SK-N-MC (cell line): ENCODE measurements at regions not wholly inside any gene's neighbourhood (a gene's known extent, or its start where the extent isn't known, plus 50 kb on each side); places are given as distances from the start of the nearest gene placed in this dataset.

Experiments used
- EZH2 ChIP-seq: fragments of 200-600 bp; sonication (generic); IDR thresholded peaks from one replicate; pipeline ENCODE4 v1.6.1; 2017; ENCODE audit warnings: antibody characterized with exemption
- POLR2AphosphoS5 ChIP-seq: IDR thresholded peaks from 2 replicates; pipeline ENCODE4 v1.6.1; 2012; ENCODE audit warnings: mild to moderate bottlenecking, low read depth, low read length, borderline replicate concordance

GRCh38 chr5:4384649-4385048 lies 755.5 kb upstream of the ADAMTS16 start:
- TF ChIP-seq POLR2AphosphoS5 (no peak), EZH2 (no peak)
